ENCODE measurements at regions not wholly inside any gene's neighbourhood (a gene's known extent, or its start where the extent isn't known, plus 50 kb on each side); places are given as distances from the start of the nearest gene placed in this dataset.

GRCh38 chr4:15325987-15326386 is 101.8 kb upstream of the C1QTNF7 start:
- Histone ChIP-seq H3K27me3 (replicated peaks; ENCODE audit: control insufficient read depth, insufficient read depth, low read length) (no peaks in the 10 kb centered on the region), H3K36me3 (ENCODE audit: control insufficient read depth, insufficient read depth, low read length) (no peaks in the 10 kb centered on the region), H3K4me3 (replicated peaks; ENCODE audit: low read depth, low read length) (no peak overlapping the region)
- no peak for TF ChIP-seq CTCF (IDR thresholded peaks at IDR 0.05; ENCODE audit: insufficient read depth, low read length, poor library complexity, severe bottlenecking)
- DNase-seq (ENCODE audit: extremely low read depth, insufficient read length): no peak

GRCh38 chr4:15327311-15328298 is 100.2 kb upstream of the C1QTNF7 start:
- H3K27me3 ChIP-seq (replicated peaks; ENCODE audit: control insufficient read depth, insufficient read depth, low read length): no peaks in the 10 kb centered on the region
- no peak for DNase-seq (ENCODE audit: extremely low read depth, insufficient read length)
- H3K36me3 ChIP-seq (ENCODE audit: control insufficient read depth, insufficient read depth, low read length): no peaks in the 10 kb centered on the region
- TF ChIP-seq CTCF (IDR thresholded peaks at IDR 0.05; ENCODE audit: insufficient read depth, low read length, poor library complexity, severe bottlenecking): no peak
- H3K4me3 ChIP-seq (replicated peaks; ENCODE audit: low read depth, low read length): no peak overlapping the region

GRCh38 chr4:15331930-15332329 is 95.9 kb upstream of the C1QTNF7 start:
- TF ChIP-seq CTCF (IDR thresholded peaks at IDR 0.05; ENCODE audit: insufficient read depth, low read length, poor library complexity, severe bottlenecking): no peak
- no peak overlapping the region for H3K4me3 ChIP-seq (replicated peaks; ENCODE audit: low read depth, low read length)
- no peaks in the 10 kb centered on the region for H3K27me3 ChIP-seq (replicated peaks; ENCODE audit: control insufficient read depth, insufficient read depth, low read length)
- no peaks in the 10 kb centered on the region for H3K36me3 ChIP-seq (ENCODE audit: control insufficient read depth, insufficient read depth, low read length)
- DNase-seq (ENCODE audit: extremely low read depth, insufficient read length): no peak

GRCh38 chr4:15332377-15332776 is 95.5 kb upstream of the C1QTNF7 start:
- no peaks in the 10 kb centered on the region for H3K36me3 ChIP-seq (ENCODE audit: control insufficient read depth, insufficient read depth, low read length)
- TF ChIP-seq CTCF (IDR thresholded peaks at IDR 0.05; ENCODE audit: insufficient read depth, low read length, poor library complexity, severe bottlenecking): no peak
- H3K4me3 ChIP-seq (replicated peaks; ENCODE audit: low read depth, low read length): no peak overlapping the region
- no peaks in the 10 kb centered on the region for H3K27me3 ChIP-seq (replicated peaks; ENCODE audit: control insufficient read depth, insufficient read depth, low read length)
- DNase-seq (ENCODE audit: extremely low read depth, insufficient read length): no peak

GRCh38 chr4:15333692-15334633 is 93.9 kb upstream of the C1QTNF7 start:
- peak; percentile 35 for DNase-seq (ENCODE audit: extremely low read depth, insufficient read length)
- no peak overlapping the region for H3K4me3 ChIP-seq (replicated peaks; ENCODE audit: low read depth, low read length)
- TF ChIP-seq CTCF (IDR thresholded peaks at IDR 0.05; ENCODE audit: insufficient read depth, low read length, poor library complexity, severe bottlenecking): no peak
- H3K27me3 ChIP-seq (replicated peaks; ENCODE audit: control insufficient read depth, insufficient read depth, low read length): no peaks in the 10 kb centered on the region
- H3K36me3 ChIP-seq (ENCODE audit: control insufficient read depth, insufficient read depth, low read length): no peaks in the 10 kb centered on the region
